ENCODE measurements at regions not wholly inside any gene's neighbourhood (a gene's known extent, or its start where the extent isn't known, plus 50 kb on each side); places are given as distances from the start of the nearest gene placed in this dataset.
"Not testable (repeated sequence)": the region's sequence is repeated elsewhere in the genome, so short reads cannot be mapped to it uniquely, and the experiment has no call there.

- Histone ChIP-seq H3K4me2 (no peak overlapping the region), H3K4me3 (no peak overlapping the region), H2AFZ (no peak overlapping the region), H3K9me3 (ENCODE audit: insufficient read depth, low read depth) (no peaks in the 10 kb centered on the region), H3K79me2 (ENCODE audit: low read depth) (no peaks in the 10 kb centered on the region), H3K27me3 (ENCODE audit: insufficient read depth, low read depth) (no peaks in the 10 kb centered on the region), H4K20me1 (ENCODE audit: insufficient read depth) (no peaks in the 10 kb centered on the region), H3K27ac (no peak overlapping the region), H3F3A (ENCODE audit: insufficient read depth, low read depth) (no peaks in the 10 kb centered on the region), H3K36me3 (ENCODE audit: low read depth) (no peaks in the 10 kb centered on the region), H3K9me2 (ENCODE audit: insufficient read depth) (no peaks in the 10 kb centered on the region), H3K4me1 (replicated peaks; ENCODE audit: insufficient read depth) (peaks cover 6% of the 10 kb centered on the region; the same call in 1 of the 2 replicates)
- intact Hi-C loops (cut with micrococcal nuclease; ENCODE audit: unreplicated experiment): no loop called here
- no TSS peak for BruUV-seq (replicated peaks)
- ChIA-PET CTCF (interaction anchor here (0.7 kb wide), 1 partner anchor 259 kb away, joined by 3 read pairs; no protein-coding TSS in a partner anchor), POLR2A (ENCODE audit: unreplicated experiment) (no interaction called here)
- DNase-seq: no peak
- no peak for TF ChIP-seq EZH2 (IDR thresholded peaks at IDR 0.05; ENCODE audit: low read depth)
- TF ChIP-seq, protein P1, sequence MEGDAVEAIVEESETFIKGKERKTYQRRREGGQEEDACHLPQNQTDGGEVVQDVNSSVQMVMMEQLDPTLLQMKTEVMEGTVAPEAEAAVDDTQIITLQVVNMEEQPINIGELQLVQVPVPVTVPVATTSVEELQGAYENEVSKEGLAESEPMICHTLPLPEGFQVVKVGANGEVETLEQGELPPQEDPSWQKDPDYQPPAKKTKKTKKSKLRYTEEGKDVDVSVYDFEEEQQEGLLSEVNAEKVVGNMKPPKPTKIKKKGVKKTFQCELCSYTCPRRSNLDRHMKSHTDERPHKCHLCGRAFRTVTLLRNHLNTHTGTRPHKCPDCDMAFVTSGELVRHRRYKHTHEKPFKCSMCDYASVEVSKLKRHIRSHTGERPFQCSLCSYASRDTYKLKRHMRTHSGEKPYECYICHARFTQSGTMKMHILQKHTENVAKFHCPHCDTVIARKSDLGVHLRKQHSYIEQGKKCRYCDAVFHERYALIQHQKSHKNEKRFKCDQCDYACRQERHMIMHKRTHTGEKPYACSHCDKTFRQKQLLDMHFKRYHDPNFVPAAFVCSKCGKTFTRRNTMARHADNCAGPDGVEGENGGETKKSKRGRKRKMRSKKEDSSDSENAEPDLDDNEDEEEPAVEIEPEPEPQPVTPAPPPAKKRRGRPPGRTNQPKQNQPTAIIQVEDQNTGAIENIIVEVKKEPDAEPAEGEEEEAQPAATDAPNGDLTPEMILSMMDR (conservative IDR thresholded peaks at IDR 0.05): no peak
Measured at GRCh38 chr21:33968080-33968994, 52.7 kb upstream of the ATP5PO start.

GRCh38 chr21:33967086-33967571 lies 51.5 kb upstream of the ATP5PO start:
- Histone ChIP-seq H4K20me1 (ENCODE audit: insufficient read depth) (no peaks in the 10 kb centered on the region), H3K4me1 (replicated peaks; ENCODE audit: insufficient read depth) (peaks cover 6% of the 10 kb centered on the region; the same call in 1 of the 2 replicates), H3K9me2 (ENCODE audit: insufficient read depth) (no peaks in the 10 kb centered on the region), H3K79me2 (ENCODE audit: low read depth) (no peaks in the 10 kb centered on the region), H3K27ac (no peak overlapping the region), H3K4me3 (no peak overlapping the region), H3K36me3 (ENCODE audit: low read depth) (no peaks in the 10 kb centered on the region), H3K4me2 (no peak overlapping the region), H2AFZ (no peak overlapping the region), H3K9me3 (ENCODE audit: insufficient read depth, low read depth) (no peaks in the 10 kb centered on the region), H3F3A (ENCODE audit: insufficient read depth, low read depth) (no peaks in the 10 kb centered on the region), H3K27me3 (ENCODE audit: insufficient read depth, low read depth) (no peaks in the 10 kb centered on the region)
- CTCF ChIA-PET: no interaction called here
- no TSS peak for BruUV-seq (replicated peaks)
- POLR2A ChIA-PET (ENCODE audit: unreplicated experiment): no interaction called here
- intact Hi-C loops (cut with micrococcal nuclease; ENCODE audit: unreplicated experiment): no loop called here
- TF ChIP-seq, protein P1 (conservative IDR thresholded peaks at IDR 0.05): no peak
- TF ChIP-seq EZH2 (IDR thresholded peaks at IDR 0.05; ENCODE audit: low read depth): no peak
- no peak for DNase-seq

DNA sequence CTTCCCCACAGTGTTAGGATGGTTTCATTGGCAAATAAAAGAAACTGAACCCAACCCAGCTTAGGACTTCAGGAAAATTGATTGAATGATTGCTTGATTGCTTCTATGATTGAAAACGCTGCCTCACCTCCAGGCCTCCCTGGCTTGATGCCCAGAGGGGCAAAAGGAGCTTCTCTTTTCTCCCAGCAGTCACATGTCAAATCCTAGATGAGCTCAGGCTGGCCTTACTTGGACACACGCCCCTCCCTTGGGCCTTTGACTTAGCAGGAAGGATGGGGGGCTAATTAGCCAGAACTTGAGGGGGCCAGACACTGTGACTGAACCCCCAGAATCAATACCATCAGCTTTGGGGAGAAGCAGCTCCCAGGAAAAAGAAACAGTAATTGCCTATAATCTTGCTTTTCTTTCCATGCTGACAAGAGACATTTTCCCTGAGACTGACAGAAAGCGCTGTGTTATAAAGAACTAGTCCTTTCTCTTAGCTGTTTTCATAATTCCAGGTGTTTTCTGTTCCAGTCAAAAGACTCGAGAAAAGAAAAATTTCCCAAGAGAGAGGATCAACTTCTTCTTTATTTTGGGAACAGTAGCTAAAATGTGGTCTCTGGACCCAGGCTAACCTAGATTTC lies 50.8 kb upstream of the ATP5PO start:
- Histone ChIP-seq H3K27ac (no peak overlapping the region), H2AFZ (no peak overlapping the region), H3K4me2 (no peak overlapping the region), H3K27me3 (ENCODE audit: insufficient read depth, low read depth) (no peaks in the 10 kb centered on the region), H4K20me1 (ENCODE audit: insufficient read depth) (no peaks in the 10 kb centered on the region), H3K4me1 (replicated peaks; ENCODE audit: insufficient read depth) (peaks cover under 1% of the 10 kb centered on the region; the same call in 1 of the 2 replicates), H3K9me2 (ENCODE audit: insufficient read depth) (no peaks in the 10 kb centered on the region), H3K79me2 (ENCODE audit: low read depth) (no peaks in the 10 kb centered on the region), H3K36me3 (ENCODE audit: low read depth) (no peaks in the 10 kb centered on the region), H3K4me3 (no peak overlapping the region), H3K9me3 (ENCODE audit: insufficient read depth, low read depth) (no peaks in the 10 kb centered on the region), H3F3A (ENCODE audit: insufficient read depth, low read depth) (no peaks in the 10 kb centered on the region)
- CTCF ChIA-PET: no interaction called here
- TF ChIP-seq, protein P1 (conservative IDR thresholded peaks at IDR 0.05): no peak
- no peak for TF ChIP-seq EZH2 (IDR thresholded peaks at IDR 0.05; ENCODE audit: low read depth)
- POLR2A ChIA-PET (ENCODE audit: unreplicated experiment): no interaction called here
- no TSS peak for BruUV-seq (replicated peaks)
- intact Hi-C loops (cut with micrococcal nuclease; ENCODE audit: unreplicated experiment): no loop called here
- no peak for DNase-seq

DNA sequence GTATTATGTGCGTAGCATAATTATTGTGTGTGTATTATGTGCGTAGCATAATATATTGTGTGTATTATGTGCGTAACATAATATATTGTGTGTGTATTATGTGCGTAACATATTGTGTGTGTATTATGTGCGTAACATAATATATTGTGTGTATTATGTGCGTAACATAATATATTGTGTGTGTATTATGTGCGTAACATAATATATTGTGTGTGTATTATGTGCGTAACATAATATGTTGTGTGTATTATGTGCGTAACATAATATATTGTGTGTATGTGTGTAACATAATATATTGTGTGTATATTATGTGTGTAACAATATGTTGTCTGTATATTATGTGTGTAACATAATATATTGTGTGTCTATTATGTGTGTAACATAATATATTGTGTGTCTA lies 50.1 kb upstream of the ATP5PO start:
- CTCF ChIA-PET; H3K27ac ChIP-seq; H3K27me3 ChIP-seq (ENCODE audit: insufficient read depth, low read depth); H3K4me2 ChIP-seq; H3K4me3 ChIP-seq; H3K9me2 ChIP-seq (ENCODE audit: insufficient read depth); intact Hi-C loops (cut with micrococcal nuclease; ENCODE audit: unreplicated experiment); H3F3A ChIP-seq (ENCODE audit: insufficient read depth, low read depth); BruUV-seq (replicated peaks); H3K4me1 ChIP-seq (replicated peaks; ENCODE audit: insufficient read depth); H4K20me1 ChIP-seq (ENCODE audit: insufficient read depth); POLR2A ChIA-PET (ENCODE audit: unreplicated experiment); H2AFZ ChIP-seq; DNase-seq; H3K79me2 ChIP-seq (ENCODE audit: low read depth); H3K36me3 ChIP-seq (ENCODE audit: low read depth); H3K9me3 ChIP-seq (ENCODE audit: insufficient read depth, low read depth): not testable (repeated sequence)
